NT2/D1 (cell line): ENCODE measurements at regions not wholly inside any gene's neighbourhood (a gene's known extent, or its start where the extent isn't known, plus 50 kb on each side); places are given as distances from the start of the nearest gene placed in this dataset.

Experiments
- SUZ12 ChIP-seq: IDR thresholded peaks from 2 replicates; pipeline ENCODE4 v1.6.1; 2011; ENCODE audit not compliant: insufficient read length, insufficient read depth; ENCODE audit errors: extremely low read depth
- YY1 ChIP-seq: IDR thresholded peaks from 2 replicates; pipeline ENCODE4 v1.6.1; 2011; ENCODE audit not compliant: insufficient read length, insufficient read depth

GRCh38 chr22:27650985-27651384 lies 150.6 kb downstream of the MN1 start:
- no peak for TF ChIP-seq YY1
- no peak for TF ChIP-seq SUZ12
